Stomach (tissue), 4 donors: ENCODE measurements at regions not wholly inside any gene's neighbourhood (a gene's known extent, or its start where the extent isn't known, plus 50 kb on each side); places are given as distances from the start of the nearest gene placed in this dataset.

Experiments used
- EP300 ChIP-seq: sonication (generic); formaldehyde crosslinking; IDR thresholded peaks from one replicate; pipeline ENCODE4 v1.6.1; 2017; ENCODE audit warnings: antibody characterized with exemption
- POLR2A ChIP-seq, 4 donors: fragments of 450-650 bp; IDR thresholded peaks; one replicate each; pipeline ENCODE4 v1.6.1; 2016; ENCODE audit warnings: antibody characterized with exemption in 4 of 4, control low read depth in 2 of 4, mild to moderate bottlenecking in 1 of 4, moderate library complexity in 1 of 4
- POLR2AphosphoS5 ChIP-seq, 3 donors: sonication (generic); formaldehyde crosslinking; IDR thresholded peaks; one replicate each; pipeline ENCODE4 v1.6.1; 2016; ENCODE audit warnings: antibody characterized with exemption in 3 of 3
- TF ChIP-seq, protein P1 (sequence below), 7 experiments: fragments of 450-650 bp in 4 of 7; fragments of 200-600 bp in 3 of 7; sonication (generic) in 3 of 7; IDR thresholded peaks; one replicate each; pipeline ENCODE4 v1.5.1; 2016 to 2019; ENCODE audit warnings: antibody characterized with exemption in 7 of 7, control low read depth in 2 of 7, mild to moderate bottlenecking in 1 of 7

DNA sequence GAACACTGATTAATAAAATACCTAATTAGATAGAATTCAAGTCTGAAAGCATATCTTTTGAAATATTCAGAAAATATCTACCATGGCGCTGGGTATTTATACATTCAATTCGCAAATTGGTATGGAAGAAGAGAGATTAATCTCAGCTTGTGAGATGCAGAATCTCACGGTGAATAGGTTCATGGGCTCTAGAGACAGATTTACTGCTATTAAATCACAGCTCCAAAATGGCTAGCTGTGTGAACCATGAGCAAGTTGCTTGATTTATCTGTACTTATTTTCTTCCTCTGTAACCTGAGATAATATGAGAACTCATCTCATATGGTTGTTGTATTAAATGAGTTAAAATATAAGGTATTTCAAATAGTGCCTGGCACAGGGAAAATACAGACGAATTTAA lies 556.7 kb downstream of the FBXO15 start:
- TF ChIP-seq, protein P1, sequence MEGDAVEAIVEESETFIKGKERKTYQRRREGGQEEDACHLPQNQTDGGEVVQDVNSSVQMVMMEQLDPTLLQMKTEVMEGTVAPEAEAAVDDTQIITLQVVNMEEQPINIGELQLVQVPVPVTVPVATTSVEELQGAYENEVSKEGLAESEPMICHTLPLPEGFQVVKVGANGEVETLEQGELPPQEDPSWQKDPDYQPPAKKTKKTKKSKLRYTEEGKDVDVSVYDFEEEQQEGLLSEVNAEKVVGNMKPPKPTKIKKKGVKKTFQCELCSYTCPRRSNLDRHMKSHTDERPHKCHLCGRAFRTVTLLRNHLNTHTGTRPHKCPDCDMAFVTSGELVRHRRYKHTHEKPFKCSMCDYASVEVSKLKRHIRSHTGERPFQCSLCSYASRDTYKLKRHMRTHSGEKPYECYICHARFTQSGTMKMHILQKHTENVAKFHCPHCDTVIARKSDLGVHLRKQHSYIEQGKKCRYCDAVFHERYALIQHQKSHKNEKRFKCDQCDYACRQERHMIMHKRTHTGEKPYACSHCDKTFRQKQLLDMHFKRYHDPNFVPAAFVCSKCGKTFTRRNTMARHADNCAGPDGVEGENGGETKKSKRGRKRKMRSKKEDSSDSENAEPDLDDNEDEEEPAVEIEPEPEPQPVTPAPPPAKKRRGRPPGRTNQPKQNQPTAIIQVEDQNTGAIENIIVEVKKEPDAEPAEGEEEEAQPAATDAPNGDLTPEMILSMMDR (IDR thresholded peaks at IDR 0.05): no peak
- TF ChIP-seq POLR2A (IDR thresholded peaks at IDR 0.05) (no peak), POLR2AphosphoS5 (IDR thresholded peaks at IDR 0.05) (no peak), EP300 (no peak)
